ENCODE measurements at regions not wholly inside any gene's neighbourhood (a gene's known extent, or its start where the extent isn't known, plus 50 kb on each side); places are given as distances from the start of the nearest gene placed in this dataset.

DNA sequence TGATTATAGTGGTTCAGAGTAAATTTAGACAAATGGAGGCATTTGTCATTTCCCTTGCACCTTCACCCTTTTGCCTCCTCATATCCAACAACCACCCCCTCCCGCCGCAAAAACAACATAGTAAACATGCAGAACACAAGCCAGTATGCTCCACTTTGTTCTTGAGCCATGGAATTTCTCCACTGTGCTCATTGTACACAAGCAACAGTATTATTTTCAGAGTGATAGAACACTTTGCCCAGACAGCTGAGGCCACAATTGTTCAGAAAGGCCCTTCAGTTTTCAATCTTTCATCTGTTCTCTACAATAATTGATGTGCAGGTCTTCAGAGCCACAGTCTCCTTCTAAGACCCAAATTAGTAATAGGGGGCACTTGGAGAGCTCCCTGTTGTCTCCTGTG, 272.8 kb upstream of the SLC30A5 start:
- TF ChIP-seq, protein P1, sequence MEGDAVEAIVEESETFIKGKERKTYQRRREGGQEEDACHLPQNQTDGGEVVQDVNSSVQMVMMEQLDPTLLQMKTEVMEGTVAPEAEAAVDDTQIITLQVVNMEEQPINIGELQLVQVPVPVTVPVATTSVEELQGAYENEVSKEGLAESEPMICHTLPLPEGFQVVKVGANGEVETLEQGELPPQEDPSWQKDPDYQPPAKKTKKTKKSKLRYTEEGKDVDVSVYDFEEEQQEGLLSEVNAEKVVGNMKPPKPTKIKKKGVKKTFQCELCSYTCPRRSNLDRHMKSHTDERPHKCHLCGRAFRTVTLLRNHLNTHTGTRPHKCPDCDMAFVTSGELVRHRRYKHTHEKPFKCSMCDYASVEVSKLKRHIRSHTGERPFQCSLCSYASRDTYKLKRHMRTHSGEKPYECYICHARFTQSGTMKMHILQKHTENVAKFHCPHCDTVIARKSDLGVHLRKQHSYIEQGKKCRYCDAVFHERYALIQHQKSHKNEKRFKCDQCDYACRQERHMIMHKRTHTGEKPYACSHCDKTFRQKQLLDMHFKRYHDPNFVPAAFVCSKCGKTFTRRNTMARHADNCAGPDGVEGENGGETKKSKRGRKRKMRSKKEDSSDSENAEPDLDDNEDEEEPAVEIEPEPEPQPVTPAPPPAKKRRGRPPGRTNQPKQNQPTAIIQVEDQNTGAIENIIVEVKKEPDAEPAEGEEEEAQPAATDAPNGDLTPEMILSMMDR (IDR thresholded peaks at IDR 0.05 in 8 of 11, conservative IDR thresholded peaks at IDR 0.05 in 3 of 11), result no peak
- TF ChIP-seq POLR2A (IDR thresholded peaks at IDR 0.05), result no peak
- no peak for TF ChIP-seq POLR2AphosphoS5 (IDR thresholded peaks at IDR 0.05)
